ENCODE measurements at regions not wholly inside any gene's neighbourhood (a gene's known extent, or its start where the extent isn't known, plus 50 kb on each side); places are given as distances from the start of the nearest gene placed in this dataset.

- no peak for DNase-seq (ENCODE audit: low read depth)
These were observed 390.6 kb upstream of the SEMA6D start for GRCh38 chr15:47326410-47327333.

- DNase-seq (ENCODE audit: low read depth): no peak
These were observed 385.4 kb upstream of the SEMA6D start for GRCh38 chr15:47331829-47332393.

GRCh38 chr15:47332481-47332880 lies 384.8 kb upstream of the SEMA6D start:
- DNase-seq (ENCODE audit: low read depth): no peak

GRCh38 chr15:47333734-47334133 lies 383.6 kb upstream of the SEMA6D start:
- no peak for DNase-seq (ENCODE audit: low read depth)

GRCh38 chr15:47334805-47335535 lies 382.3 kb upstream of the SEMA6D start:
- DNase-seq (ENCODE audit: low read depth): no peak

- DNase-seq (ENCODE audit: low read depth): no peak
These were observed 380.2 kb upstream of the SEMA6D start for GRCh38 chr15:47337106-47337505.

GRCh38 chr15:47337836-47338235 lies 379.5 kb upstream of the SEMA6D start:
- DNase-seq (ENCODE audit: low read depth): no peak

GRCh38 chr15:47338771-47339170 lies 378.5 kb upstream of the SEMA6D start:
- no peak for DNase-seq (ENCODE audit: low read depth)

- no peak for DNase-seq (ENCODE audit: low read depth)
These were observed 377.3 kb upstream of the SEMA6D start for GRCh38 chr15:47339800-47340570.

- no peak for DNase-seq (ENCODE audit: low read depth)
These were observed 376.8 kb upstream of the SEMA6D start for GRCh38 chr15:47340571-47340920.

GRCh38 chr15:47349179-47349578 lies 368.1 kb upstream of the SEMA6D start:
- DNase-seq (ENCODE audit: low read depth): no peak

- no peak for DNase-seq (ENCODE audit: low read depth)
These were observed 365.8 kb upstream of the SEMA6D start for GRCh38 chr15:47351501-47351900.

GRCh38 chr15:47352217-47352616 lies 365.1 kb upstream of the SEMA6D start:
- DNase-seq (ENCODE audit: low read depth): no peak

GRCh38 chr15:47355759-47356158 lies 361.5 kb upstream of the SEMA6D start:
- DNase-seq (ENCODE audit: low read depth): no peak

GRCh38 chr15:47356297-47356696 lies 361.0 kb upstream of the SEMA6D start:
- DNase-seq (ENCODE audit: low read depth): no peak

GRCh38 chr15:47358876-47359275 lies 358.4 kb upstream of the SEMA6D start:
- no peak for DNase-seq (ENCODE audit: low read depth)

- DNase-seq (ENCODE audit: low read depth): no peak
These were observed 357.0 kb upstream of the SEMA6D start for GRCh38 chr15:47360305-47360704.

GRCh38 chr15:47362118-47362905 lies 355.0 kb upstream of the SEMA6D start:
- no peak for DNase-seq (ENCODE audit: low read depth)

- no peak for DNase-seq (ENCODE audit: low read depth)
These were observed 353.7 kb upstream of the SEMA6D start for GRCh38 chr15:47363653-47364052.

GRCh38 chr15:47364230-47365141 lies 352.8 kb upstream of the SEMA6D start:
- no peak for DNase-seq (ENCODE audit: low read depth)

Measured in Daoy (cell line).